ENCODE measurements at regions not wholly inside any gene's neighbourhood (a gene's known extent, or its start where the extent isn't known, plus 50 kb on each side); places are given as distances from the start of the nearest gene placed in this dataset.
"Not testable (repeated sequence)": the region's sequence is repeated elsewhere in the genome, so short reads cannot be mapped to it uniquely, and the experiment has no call there.

DNA sequence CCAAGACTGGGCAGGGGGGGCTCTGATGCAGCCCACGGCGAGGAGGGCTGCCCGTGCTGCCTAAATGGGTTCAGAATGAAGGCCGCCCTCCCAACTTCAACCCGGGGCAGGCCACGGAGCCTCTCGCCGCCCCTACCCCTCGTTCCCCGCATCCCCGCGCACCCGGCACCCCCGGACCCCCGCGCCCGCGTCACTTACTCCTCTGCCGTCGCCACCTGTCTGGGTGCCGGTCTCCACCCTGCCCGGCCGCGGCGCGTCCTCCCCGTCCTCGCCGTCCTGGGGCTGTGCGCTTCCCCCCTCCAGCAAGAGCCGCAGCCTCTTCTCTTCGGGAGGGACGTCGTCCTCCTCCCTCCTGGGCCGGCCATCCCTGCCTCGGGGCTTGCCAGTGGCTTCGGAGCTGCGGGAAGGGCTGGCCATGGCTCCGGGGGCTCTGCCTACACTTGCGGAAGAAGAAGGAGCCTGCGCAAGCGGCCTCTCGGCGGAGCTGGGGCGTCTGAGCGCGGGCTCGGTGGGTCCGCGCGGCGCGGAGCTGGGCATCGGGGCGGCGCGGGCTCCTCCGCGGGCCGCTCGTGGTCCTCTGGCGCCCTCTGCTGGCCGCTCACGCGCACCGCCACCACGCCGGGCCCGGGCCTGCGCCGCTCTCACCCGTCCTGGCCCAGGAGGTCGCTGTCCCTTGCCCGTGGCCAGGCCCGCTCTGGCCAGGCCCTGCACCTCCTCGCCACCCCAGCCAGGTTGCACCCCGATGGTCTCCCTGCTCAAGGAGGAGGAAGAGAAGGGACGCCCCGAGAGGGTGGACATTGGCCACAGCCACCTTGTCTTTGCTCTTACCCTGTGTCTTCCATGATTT is 59.3 kb upstream of the CLEC6A start:
- peak; percentile 17 for DNase-seq

DNA sequence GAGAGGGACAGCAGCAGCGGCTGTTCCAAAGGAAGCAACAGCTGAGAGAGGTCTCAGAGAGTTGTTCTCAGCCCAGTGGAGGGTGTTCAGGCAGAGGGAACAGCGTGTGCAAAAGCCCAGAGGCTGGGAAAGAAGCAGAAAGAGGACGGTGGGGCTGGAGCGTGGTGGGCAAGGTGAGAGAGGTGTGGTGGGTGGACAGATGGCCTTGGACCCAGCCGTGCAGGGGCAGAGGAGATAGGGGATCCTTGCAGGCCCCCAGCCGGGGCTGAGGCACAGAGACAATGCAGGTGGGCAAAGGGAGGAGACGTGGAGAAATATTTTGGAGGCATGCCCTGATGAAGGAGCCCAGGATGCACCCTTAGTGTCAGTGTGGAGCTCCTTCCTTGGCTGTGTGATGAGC is 58.4 kb upstream of the CLEC6A start:
- DNase-seq: not testable (repeated sequence)

DNA sequence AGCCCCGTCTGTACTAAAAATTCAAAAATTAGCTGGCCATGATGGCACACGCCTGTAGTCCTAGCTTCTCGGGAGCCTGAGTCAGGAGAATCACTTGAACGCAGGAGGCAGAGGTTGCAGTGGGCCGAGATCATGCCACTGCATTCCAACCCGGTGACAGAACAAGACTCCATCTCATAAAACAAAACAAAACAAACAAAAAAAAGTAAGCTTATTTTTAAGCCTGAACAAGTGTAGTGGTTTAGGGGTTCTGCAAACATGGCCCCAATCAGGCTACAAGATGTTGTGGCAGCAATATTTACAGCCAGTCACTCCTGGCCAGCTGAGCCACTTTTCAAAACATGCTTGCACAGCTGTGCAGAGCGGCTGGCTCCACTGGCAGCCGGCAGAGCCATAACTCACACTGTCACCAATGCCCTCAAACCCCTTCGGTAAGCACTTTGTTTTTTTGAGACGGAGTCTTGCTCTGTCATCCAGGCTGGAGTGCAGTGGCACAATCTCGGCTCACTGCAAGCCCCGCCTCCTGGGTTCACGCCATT is 56.2 kb upstream of the CLEC6A start:
- DNase-seq: not testable (repeated sequence)

GRCh38 chr12:8403834-8404233 is 51.9 kb upstream of the CLEC6A start:
- DNase-seq: not testable (repeated sequence)

- not testable (repeated sequence) for DNase-seq
These were observed 51.4 kb upstream of the CLEC6A start for GRCh38 chr12:8404341-8404740.
